Natural killer cell treated with Interleukin-12 subunit alpha and Interleukin-12 subunit beta and Interleukin-15 and Interleukin-18, amount 100 ng/mL, for 72 hours (primary cell): ENCODE measurements at regions not wholly inside any gene's neighbourhood (a gene's known extent, or its start where the extent isn't known, plus 50 kb on each side); places are given as distances from the start of the nearest gene placed in this dataset.
"Not testable (repeated sequence)": the region's sequence is repeated elsewhere in the genome, so short reads cannot be mapped to it uniquely, and the experiment has no call there.

Source experiments
- ATAC-seq, 2 donors: fragments of 150-1000 bp; cut with Tn5 transposase in 1 of 2; sonication (Bioruptor Pico), chemical (Tn5 transposase) in 1 of 2; 2 replicates each; pipeline ENCODE4 v1.10.0; 2021
- DNase-seq: peaks from one replicate; pipeline ENCODE4 v3.0.0; 2022; ENCODE audit warnings: low spot score
- H3K27ac Mint-ChIP-seq, 2 donors: 1 replicate in 1 of 2; 2 replicates in 1 of 2; pipeline ENCODE4 v1.8.0; 2022; ENCODE audit warnings: mixed read lengths in 2 of 2, mild to moderate bottlenecking in 1 of 2, moderate library complexity in 1 of 2
- H3K27me3 Mint-ChIP-seq, 2 donors: 1 replicate in 1 of 2; 2 replicates in 1 of 2; pipeline ENCODE4 v1.8.0; 2022; ENCODE audit warnings: mixed read lengths in 2 of 2
- H3K36me3 Mint-ChIP-seq: one replicate; pipeline ENCODE4 v1.8.0; 2022; ENCODE audit warnings: mixed read lengths
- H3K4me1 Mint-ChIP-seq, 2 donors: 1 replicate in 1 of 2; 2 replicates in 1 of 2; pipeline ENCODE4 v1.8.0; 2022; ENCODE audit warnings: low read depth in 2 of 2, mixed read lengths in 2 of 2, mild to moderate bottlenecking in 1 of 2
- H3K4me3 Mint-ChIP-seq: one replicate; pipeline ENCODE4 v1.8.0; 2022; ENCODE audit warnings: mixed read lengths
- H3K9me3 Mint-ChIP-seq: 2 replicates; pipeline ENCODE4 v1.8.0; 2022; ENCODE audit warnings: mixed read lengths

- H3K27me3 Mint-ChIP-seq, result no peaks in the 10 kb centered on the region
- no peak for DNase-seq
- no peaks in the 10 kb centered on the region for H3K36me3 Mint-ChIP-seq
- no peaks in the 10 kb centered on the region for H3K4me1 Mint-ChIP-seq
- ATAC-seq, result no peak
- no peak overlapping the region for H3K27ac Mint-ChIP-seq
- H3K4me3 Mint-ChIP-seq, result no peak overlapping the region
- H3K9me3 Mint-ChIP-seq, result peaks cover 3% of the 10 kb centered on the region
Observed at GRCh38 chr10:89978081-89978480, 276.7 kb downstream of the KIF20B start.

- DNase-seq (no peak), ATAC-seq (no peak)
- Mint-ChIP-seq H3K9me3 (peaks cover 3% of the 10 kb centered on the region), H3K27ac (no peak overlapping the region), H3K27me3 (no peaks in the 10 kb centered on the region), H3K4me3 (no peak overlapping the region), H3K4me1 (no peaks in the 10 kb centered on the region), H3K36me3 (no peaks in the 10 kb centered on the region)
Observed at GRCh38 chr10:89979726-89980125, 278.3 kb downstream of the KIF20B start.

- Mint-ChIP-seq H3K4me1 (no peaks in the 10 kb centered on the region), H3K27ac (no peak overlapping the region), H3K27me3 (no peaks in the 10 kb centered on the region), H3K36me3 (no peaks in the 10 kb centered on the region), H3K4me3 (no peak overlapping the region), H3K9me3 (peaks cover 3% of the 10 kb centered on the region)
- ATAC-seq, result no peak
- no peak for DNase-seq
Observed at GRCh38 chr10:89980166-89980565, 278.8 kb downstream of the KIF20B start.

- Mint-ChIP-seq H3K27me3 (no peaks in the 10 kb centered on the region), H3K4me1 (no peaks in the 10 kb centered on the region), H3K4me3 (no peak overlapping the region), H3K36me3 (no peaks in the 10 kb centered on the region), H3K27ac (no peak overlapping the region), H3K9me3 (peaks cover 3% of the 10 kb centered on the region)
- DNase-seq (no peak), ATAC-seq (no peak)
Observed at GRCh38 chr10:89981891-89982290, 280.5 kb downstream of the KIF20B start.

- Mint-ChIP-seq H3K4me1 (no peaks in the 10 kb centered on the region), H3K27ac (no peak overlapping the region), H3K4me3 (no peak overlapping the region), H3K27me3 (no peaks in the 10 kb centered on the region), H3K9me3 (peaks cover 3% of the 10 kb centered on the region), H3K36me3 (no peaks in the 10 kb centered on the region)
- no peak for ATAC-seq
- no peak for DNase-seq
Observed at GRCh38 chr10:89985446-89985845, 284.1 kb downstream of the KIF20B start.

GRCh38 chr10:89988361-89988760, 287.0 kb downstream of the KIF20B start:
- H3K4me3 Mint-ChIP-seq, ATAC-seq, H3K27me3 Mint-ChIP-seq, DNase-seq, H3K36me3 Mint-ChIP-seq, H3K4me1 Mint-ChIP-seq, H3K9me3 Mint-ChIP-seq, H3K27ac Mint-ChIP-seq: not testable (repeated sequence)

GRCh38 chr10:89992575-89992974, 291.2 kb downstream of the KIF20B start:
- H3K36me3 Mint-ChIP-seq, result no peaks in the 10 kb centered on the region
- H3K4me1 Mint-ChIP-seq, result no peaks in the 10 kb centered on the region
- no peak overlapping the region for H3K27ac Mint-ChIP-seq
- ATAC-seq (no peak), DNase-seq (no peak)
- H3K9me3 Mint-ChIP-seq, result no peaks in the 10 kb centered on the region
- H3K4me3 Mint-ChIP-seq, result no peak overlapping the region
- H3K27me3 Mint-ChIP-seq, result no peaks in the 10 kb centered on the region

- H3K27me3 Mint-ChIP-seq, result no peaks in the 10 kb centered on the region
- H3K9me3 Mint-ChIP-seq, result peaks cover 6% of the 10 kb centered on the region
- no peak for ATAC-seq
- H3K4me3 Mint-ChIP-seq, result no peak overlapping the region
- H3K27ac Mint-ChIP-seq, result no peak overlapping the region
- no peaks in the 10 kb centered on the region for H3K36me3 Mint-ChIP-seq
- H3K4me1 Mint-ChIP-seq, result no peaks in the 10 kb centered on the region
- DNase-seq, result no peak
Observed at GRCh38 chr10:90007226-90007625, 305.8 kb downstream of the KIF20B start.

GRCh38 chr10:90011281-90011680, 309.9 kb downstream of the KIF20B start:
- DNase-seq, H3K36me3 Mint-ChIP-seq, H3K4me3 Mint-ChIP-seq, ATAC-seq, H3K27me3 Mint-ChIP-seq, H3K4me1 Mint-ChIP-seq, H3K27ac Mint-ChIP-seq, H3K9me3 Mint-ChIP-seq: not testable (repeated sequence)

- H3K36me3 Mint-ChIP-seq, result no peaks in the 10 kb centered on the region
- no peaks in the 10 kb centered on the region for H3K4me1 Mint-ChIP-seq
- ATAC-seq (no peak), DNase-seq (no peak)
- H3K9me3 Mint-ChIP-seq, result peaks cover 9% of the 10 kb centered on the region
- no peak overlapping the region for H3K4me3 Mint-ChIP-seq
- no peaks in the 10 kb centered on the region for H3K27me3 Mint-ChIP-seq
- no peak overlapping the region for H3K27ac Mint-ChIP-seq
Observed at GRCh38 chr10:90018819-90019218, 317.4 kb downstream of the KIF20B start.

GRCh38 chr10:90020506-90020905, 319.1 kb downstream of the KIF20B start:
- H3K27me3 Mint-ChIP-seq, result no peaks in the 10 kb centered on the region
- H3K36me3 Mint-ChIP-seq, result no peaks in the 10 kb centered on the region
- ATAC-seq, result no peak
- H3K27ac Mint-ChIP-seq, result no peak overlapping the region
- no peak for DNase-seq
- H3K4me1 Mint-ChIP-seq, result no peaks in the 10 kb centered on the region
- H3K4me3 Mint-ChIP-seq, result no peak overlapping the region
- peaks cover 9% of the 10 kb centered on the region for H3K9me3 Mint-ChIP-seq

- DNase-seq, result no peak
- H3K4me3 Mint-ChIP-seq, result no peak overlapping the region
- ATAC-seq, result no peak
- H3K27ac Mint-ChIP-seq, result no peak overlapping the region
- peaks cover 6% of the 10 kb centered on the region for H3K9me3 Mint-ChIP-seq
- no peaks in the 10 kb centered on the region for H3K27me3 Mint-ChIP-seq
- no peaks in the 10 kb centered on the region for H3K36me3 Mint-ChIP-seq
- no peaks in the 10 kb centered on the region for H3K4me1 Mint-ChIP-seq
Observed at GRCh38 chr10:90023950-90024349, 322.6 kb downstream of the KIF20B start.

- H3K4me3 Mint-ChIP-seq, result no peak overlapping the region
- no peak for DNase-seq
- no peaks in the 10 kb centered on the region for H3K27me3 Mint-ChIP-seq
- H3K27ac Mint-ChIP-seq, result no peak overlapping the region
- H3K36me3 Mint-ChIP-seq, result no peaks in the 10 kb centered on the region
- no peaks in the 10 kb centered on the region for H3K4me1 Mint-ChIP-seq
- ATAC-seq, result no peak
- H3K9me3 Mint-ChIP-seq, result peaks cover 2% of the 10 kb centered on the region
Observed at GRCh38 chr10:90028312-90028711, 326.9 kb downstream of the KIF20B start.

GRCh38 chr10:90031776-90032175, 330.4 kb downstream of the KIF20B start:
- no peaks in the 10 kb centered on the region for H3K27me3 Mint-ChIP-seq
- no peaks in the 10 kb centered on the region for H3K4me1 Mint-ChIP-seq
- no peak overlapping the region for H3K4me3 Mint-ChIP-seq
- H3K27ac Mint-ChIP-seq, result no peak overlapping the region
- no peaks in the 10 kb centered on the region for H3K36me3 Mint-ChIP-seq
- ATAC-seq (no peak), DNase-seq (no peak)
- no peaks in the 10 kb centered on the region for H3K9me3 Mint-ChIP-seq

- H3K4me1 Mint-ChIP-seq, result no peaks in the 10 kb centered on the region
- no peaks in the 10 kb centered on the region for H3K27me3 Mint-ChIP-seq
- no peaks in the 10 kb centered on the region for H3K9me3 Mint-ChIP-seq
- DNase-seq, result no peak
- no peak overlapping the region for H3K27ac Mint-ChIP-seq
- no peak for ATAC-seq
- no peak overlapping the region for H3K4me3 Mint-ChIP-seq
- no peaks in the 10 kb centered on the region for H3K36me3 Mint-ChIP-seq
Observed at GRCh38 chr10:90032519-90032918, 331.1 kb downstream of the KIF20B start.
